NCI-H1092 treated with DMSO at 0.1 percent for 48 hours (cell line): ENCODE measurements at regions not wholly inside any gene's neighbourhood (a gene's known extent, or its start where the extent isn't known, plus 50 kb on each side); places are given as distances from the start of the nearest gene placed in this dataset.

Experiments used
- DNase-seq: peaks from one replicate; lab custom pipeline; 2025; lab: John Stamatoyannopoulos, UW

DNA sequence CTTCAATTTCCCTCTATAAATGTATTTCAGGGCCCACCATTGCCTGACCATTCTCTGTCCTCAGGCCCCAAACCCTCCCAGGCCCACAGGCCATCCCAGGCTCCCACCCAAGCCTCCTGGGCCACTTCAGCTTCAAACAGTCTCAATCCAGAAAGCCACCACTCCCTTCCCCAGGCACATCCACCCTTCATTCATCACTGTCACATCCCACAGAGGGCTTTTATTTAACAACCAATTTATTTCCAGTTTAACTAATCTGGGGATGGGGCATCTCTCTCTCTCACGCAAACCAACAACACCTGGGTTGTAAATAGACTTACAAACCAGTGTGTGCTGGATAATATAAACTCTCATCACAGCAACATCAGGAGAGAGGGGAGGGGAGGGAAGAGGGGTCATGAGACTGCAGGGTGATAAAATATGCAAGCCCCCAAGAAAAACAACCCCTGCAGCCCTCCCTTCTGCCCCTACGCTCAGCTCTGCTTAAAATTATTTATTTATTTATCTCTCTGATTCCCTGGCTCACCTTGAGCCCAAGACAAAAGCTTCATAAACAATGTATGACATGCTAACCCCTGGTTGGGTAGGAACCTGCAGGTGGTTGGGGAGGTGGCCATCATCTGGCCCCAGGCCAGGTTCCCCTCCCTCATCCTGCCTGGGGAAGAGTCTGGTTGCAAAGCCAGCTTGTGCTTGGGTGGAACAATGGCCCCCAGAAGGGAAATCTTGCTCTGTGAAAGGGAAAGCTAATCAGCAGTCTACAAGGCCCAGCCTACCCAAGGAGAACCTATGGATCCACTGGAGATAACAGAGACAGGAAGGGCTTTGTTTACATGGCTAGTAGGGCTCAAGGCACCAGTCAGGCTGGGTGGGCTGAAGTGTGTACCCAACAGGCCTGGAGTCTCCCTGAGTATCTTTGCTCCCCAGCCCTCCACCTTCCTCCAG lies 359.2 kb downstream of the BUD13 start:
- peak; percentile 50 for DNase-seq

DNA sequence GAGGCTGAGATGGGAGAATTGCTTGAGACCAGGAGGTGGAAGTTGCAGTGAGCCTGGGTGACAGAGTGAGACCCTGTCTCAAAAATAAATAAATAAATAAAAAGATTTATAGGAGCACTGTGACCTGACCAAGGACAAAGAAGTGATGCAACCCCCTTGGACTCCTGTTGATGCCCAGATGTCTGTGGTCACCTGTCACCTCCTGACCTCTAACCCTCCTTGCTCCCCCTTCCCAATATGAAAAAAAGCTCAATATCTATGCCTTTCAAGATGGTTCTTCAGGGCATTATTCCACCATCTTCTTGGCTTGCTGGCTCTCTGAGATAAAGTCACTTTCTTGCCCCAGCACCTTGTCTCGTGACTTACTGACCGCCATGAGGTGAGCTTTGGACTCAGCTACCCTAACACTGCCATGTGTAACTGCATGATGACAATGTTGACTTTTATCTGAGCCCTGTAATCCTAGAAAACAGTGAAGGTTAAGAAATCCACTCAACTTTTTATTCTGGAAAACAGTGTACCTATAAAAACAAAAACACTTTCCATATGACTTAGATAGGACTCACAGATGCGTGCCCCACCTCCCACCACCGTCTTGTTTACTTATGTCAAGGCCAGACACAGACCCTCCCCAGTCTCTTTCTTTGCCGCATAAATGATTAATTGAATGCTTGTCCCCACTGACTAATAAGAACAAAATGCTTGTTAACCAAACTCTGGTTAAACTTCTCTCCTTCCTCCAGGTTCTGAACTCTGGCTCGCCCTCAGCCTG lies 360.5 kb downstream of the BUD13 start:
- DNase-seq, result no peak

DNA sequence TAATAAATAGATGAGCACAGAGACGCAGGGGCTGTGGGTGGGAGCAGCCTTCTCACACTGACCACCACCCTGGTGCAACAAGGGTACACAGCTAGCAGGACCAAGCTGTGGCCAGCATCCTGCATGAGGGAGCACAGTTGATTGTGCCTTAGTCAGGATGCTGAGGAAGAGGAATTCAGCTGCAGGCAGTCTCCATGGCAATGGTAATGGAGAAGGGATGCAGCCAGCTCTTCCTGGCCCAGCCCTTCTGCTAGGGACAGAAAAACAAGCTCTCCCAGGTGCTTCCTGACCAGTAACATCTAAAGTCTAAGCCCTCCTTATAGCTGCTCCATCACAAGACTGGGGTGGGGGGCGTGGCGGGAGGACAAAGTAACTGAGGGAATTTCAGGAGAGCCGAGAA lies 363.5 kb downstream of the BUD13 start:
- DNase-seq, result no peak

- no peak for DNase-seq
Observed at GRCh38 chr11:116406042-116406441, 366.7 kb downstream of the BUD13 start.

DNA sequence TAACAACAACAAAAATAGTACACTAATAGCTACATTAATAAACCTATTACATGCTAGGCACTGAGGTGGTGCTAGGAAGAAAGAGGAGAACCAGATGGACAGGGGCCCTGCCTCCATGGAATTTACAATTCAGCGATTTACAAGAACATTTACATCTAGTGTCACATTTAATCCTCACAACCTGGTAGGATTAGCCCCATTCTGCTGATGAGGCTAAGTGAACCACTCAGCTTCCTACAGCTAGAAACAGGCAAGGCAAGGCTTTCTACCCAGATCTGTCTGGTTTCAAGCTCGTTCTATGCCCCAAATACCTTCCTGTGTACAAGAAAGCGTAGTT lies 368.4 kb downstream of the BUD13 start:
- DNase-seq, result no peak

- DNase-seq, result no peak
Observed at GRCh38 chr11:116403794-116404461, 368.9 kb downstream of the BUD13 start.

- no peak for DNase-seq
Observed at GRCh38 chr11:116400081-116400480, 372.7 kb downstream of the BUD13 start.

DNA sequence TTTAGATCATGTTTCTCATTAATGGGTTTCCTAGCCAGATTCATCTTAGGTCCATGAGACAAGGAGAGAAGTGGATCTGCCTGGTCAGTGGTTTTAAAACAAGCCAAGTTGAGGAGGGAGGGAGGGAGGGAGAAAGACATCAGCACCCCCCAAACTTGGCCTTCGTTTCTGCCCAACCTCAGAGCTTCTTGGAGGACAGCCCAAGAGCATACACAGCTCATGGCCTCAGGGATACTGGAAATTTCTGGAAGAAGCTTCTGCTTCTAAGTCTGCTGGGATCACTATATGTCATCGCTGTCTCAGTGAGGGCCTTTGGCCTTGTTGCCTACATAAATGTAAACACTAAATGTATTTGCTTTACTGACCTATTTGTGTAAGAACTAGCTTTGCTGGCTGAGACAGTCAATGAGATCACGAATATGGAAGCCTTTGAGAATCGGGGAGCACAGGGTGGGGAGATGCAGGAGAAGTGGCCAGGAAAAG lies 375.1 kb downstream of the BUD13 start:
- DNase-seq, result no peak

DNA sequence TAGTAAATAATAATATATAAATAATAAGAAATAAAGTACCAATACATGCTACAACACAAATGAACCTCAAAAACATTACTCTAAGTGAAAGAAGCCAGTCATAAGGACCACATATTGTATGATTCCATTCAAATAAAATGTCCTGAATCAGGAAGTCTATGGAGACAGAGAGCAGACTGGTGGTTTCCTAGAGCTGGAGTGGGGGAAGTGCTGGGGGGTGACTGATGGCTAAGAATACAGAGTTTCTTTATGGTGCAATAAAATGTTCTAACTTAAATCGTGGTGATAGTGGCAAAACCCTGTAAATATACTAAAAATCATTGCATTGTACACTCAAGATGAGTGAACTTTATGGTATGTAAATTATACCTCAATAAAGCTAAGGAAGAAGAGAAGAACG lies 376.5 kb downstream of the BUD13 start:
- no peak for DNase-seq

- no peak for DNase-seq
Observed at GRCh38 chr11:116394022-116394421, 378.8 kb downstream of the BUD13 start.

DNA sequence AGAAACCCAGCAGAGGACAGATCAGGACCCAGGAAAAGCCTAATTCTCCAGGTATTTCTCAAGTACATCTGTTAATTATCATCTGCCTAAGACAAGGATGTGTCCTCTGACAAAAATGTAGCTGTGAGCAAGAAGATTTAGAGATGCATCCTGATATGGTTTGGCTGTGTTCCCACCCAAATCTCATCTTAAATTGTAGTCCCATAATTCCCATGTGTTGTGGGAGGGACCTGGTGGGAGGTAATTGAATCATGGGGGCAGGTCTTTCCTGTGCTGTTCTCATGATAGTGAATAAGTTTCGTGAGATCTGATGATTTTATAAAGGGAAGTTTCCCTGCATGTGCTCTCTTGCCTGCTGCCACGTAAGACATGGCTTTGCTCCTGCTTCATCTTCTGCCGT lies 381.8 kb downstream of the BUD13 start:
- no peak for DNase-seq

DNA sequence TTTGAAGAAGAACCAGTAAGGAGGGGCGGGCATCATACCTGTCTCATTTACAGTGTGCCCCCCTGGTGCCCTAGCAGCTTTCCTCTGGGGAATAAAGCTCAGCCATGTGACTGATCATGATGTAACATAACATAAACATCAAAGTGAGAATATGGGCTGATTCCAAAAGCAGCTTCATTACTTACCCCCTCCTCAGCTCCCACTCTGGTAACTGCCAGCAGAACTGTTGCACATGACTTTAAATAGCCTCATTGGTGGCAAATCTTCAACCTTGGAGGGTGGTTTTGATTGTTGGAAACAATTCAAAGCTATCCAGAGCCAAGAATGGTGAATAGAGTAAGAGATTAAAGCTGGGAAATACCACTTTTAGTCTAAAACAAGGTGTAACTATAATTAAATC lies 384.6 kb downstream of the BUD13 start:
- DNase-seq, result peak; percentile 99

DNA sequence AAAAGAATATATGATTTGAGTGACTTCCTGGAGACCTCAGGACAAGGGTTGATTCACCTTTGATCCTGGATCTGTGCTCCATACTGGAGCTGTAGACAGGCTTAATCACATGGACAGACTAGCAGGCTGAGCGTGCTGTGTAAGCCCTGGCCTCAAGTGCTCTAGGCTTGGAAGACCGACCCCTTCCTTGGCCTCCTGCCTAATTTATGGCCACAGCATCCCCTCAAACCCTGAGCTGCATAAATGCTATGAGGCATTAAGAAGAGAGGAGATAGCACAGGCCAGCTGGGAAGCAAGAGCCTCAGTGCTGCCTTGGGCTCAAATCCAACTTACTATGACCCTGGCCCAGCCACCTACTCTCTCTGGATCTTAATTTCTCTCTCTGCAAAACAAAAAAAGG lies 385.1 kb downstream of the BUD13 start:
- DNase-seq, result peak; percentile 99

GRCh38 chr11:116386118-116386699 lies 386.6 kb downstream of the BUD13 start:
- DNase-seq, result no peak

GRCh38 chr11:116384876-116385275 lies 387.9 kb downstream of the BUD13 start:
- peak; percentile 77 for DNase-seq

- DNase-seq, result no peak
Observed at GRCh38 chr11:116384407-116384806, 388.4 kb downstream of the BUD13 start.

DNA sequence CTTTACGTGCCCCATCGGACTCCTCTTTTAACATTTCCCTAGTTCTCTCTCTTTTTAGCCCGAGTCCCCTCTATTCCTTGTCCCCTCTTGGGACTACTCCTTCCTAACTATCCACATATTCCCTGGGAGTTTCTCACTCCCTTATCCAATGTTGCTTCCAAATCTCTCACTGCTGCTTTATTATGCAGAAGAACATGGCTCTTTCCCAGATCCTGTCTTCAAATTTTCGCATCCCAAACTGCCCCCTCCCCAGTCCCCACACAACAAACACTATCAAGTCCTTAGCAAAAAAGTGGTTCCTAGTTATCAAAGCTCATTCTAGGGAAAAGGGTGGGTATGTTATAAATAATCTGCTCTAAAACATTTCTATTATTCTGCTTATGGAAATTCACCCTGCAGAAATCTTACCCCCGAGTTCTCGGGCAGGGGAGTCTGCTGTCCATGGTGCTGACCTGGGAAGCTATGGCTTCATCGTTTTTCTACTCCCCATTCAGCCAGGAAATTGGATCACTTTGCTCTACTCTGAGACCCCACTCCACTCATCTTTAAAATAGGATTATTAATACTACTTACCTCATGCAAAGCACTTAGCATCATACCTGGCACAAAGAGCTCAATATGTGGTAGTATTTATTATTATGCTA lies 393.5 kb downstream of the BUD13 start:
- DNase-seq, result peak; percentile 57

- DNase-seq, result peak; percentile 99
Observed at GRCh38 chr11:116376547-116376946, 396.2 kb downstream of the BUD13 start.

GRCh38 chr11:116376054-116376453 lies 396.7 kb downstream of the BUD13 start:
- peak; percentile 96 for DNase-seq

GRCh38 chr11:116375221-116375620 lies 397.6 kb downstream of the BUD13 start:
- DNase-seq, result peak; percentile 63

DNA sequence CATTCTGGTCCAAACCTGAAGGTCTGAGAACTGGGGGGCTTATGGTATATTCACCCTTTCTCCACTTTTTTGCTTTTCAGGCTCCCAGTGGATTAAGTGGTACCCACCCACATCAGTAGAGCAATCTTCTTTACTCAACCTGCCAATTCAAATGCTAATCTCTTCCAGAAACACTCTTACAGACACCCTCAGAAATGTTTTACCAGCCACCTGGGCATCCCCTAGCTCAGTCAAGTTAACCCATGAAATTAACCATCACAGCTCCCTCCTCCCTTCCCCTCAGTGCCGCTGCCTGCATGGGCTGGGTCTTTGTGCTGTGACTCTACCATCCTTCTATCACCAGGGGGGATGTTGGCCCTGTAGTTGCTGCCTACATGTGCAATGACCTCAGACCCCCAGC lies 398.7 kb downstream of the BUD13 start:
- no peak for DNase-seq
